ENCODE measurements at regions not wholly inside any gene's neighbourhood (a gene's known extent, or its start where the extent isn't known, plus 50 kb on each side); places are given as distances from the start of the nearest gene placed in this dataset.

- Mint-ChIP-seq H3K27ac (no peak overlapping the region), H3K4me1 (peaks cover 11% of the 10 kb centered on the region), H3K27me3 (ENCODE audit: insufficient read depth) (no peaks in the 10 kb centered on the region), H3K36me3 (ENCODE audit: low read depth) (no peaks in the 10 kb centered on the region), H3K4me3 (no peak overlapping the region), H3K9me3 (no peaks in the 10 kb centered on the region)
- H3K9me3 ChIP-seq (ENCODE audit: control insufficient read depth, low read length): no peaks in the 10 kb centered on the region
- no peak overlapping the region for H3K4me3 ChIP-seq (ENCODE audit: low read length)
- peaks cover 5% of the 10 kb centered on the region for H3K4me1 ChIP-seq (ENCODE audit: control insufficient read depth, insufficient read depth, low read length)
- H3K27me3 ChIP-seq (ENCODE audit: control insufficient read depth, insufficient read depth, low read length, poor library complexity, severe bottlenecking): no peaks in the 10 kb centered on the region
- H3K9ac ChIP-seq (ENCODE audit: extremely low read depth, low read length, poor library complexity, severe bottlenecking): no peak overlapping the region
- no peaks in the 10 kb centered on the region for H3K36me3 ChIP-seq (ENCODE audit: control insufficient read depth, insufficient read depth, low read length)
- WGBS, 2 experiments (ENCODE audit: insufficient coverage in 1 of 2, insufficient read length in 1 of 2): 91 to 97% methylated on average over 1 to 2 of the region's 2 CpGs
- H3K27ac ChIP-seq (ENCODE audit: low read depth, low read length): no peak overlapping the region
- TF ChIP-seq, protein P1, sequence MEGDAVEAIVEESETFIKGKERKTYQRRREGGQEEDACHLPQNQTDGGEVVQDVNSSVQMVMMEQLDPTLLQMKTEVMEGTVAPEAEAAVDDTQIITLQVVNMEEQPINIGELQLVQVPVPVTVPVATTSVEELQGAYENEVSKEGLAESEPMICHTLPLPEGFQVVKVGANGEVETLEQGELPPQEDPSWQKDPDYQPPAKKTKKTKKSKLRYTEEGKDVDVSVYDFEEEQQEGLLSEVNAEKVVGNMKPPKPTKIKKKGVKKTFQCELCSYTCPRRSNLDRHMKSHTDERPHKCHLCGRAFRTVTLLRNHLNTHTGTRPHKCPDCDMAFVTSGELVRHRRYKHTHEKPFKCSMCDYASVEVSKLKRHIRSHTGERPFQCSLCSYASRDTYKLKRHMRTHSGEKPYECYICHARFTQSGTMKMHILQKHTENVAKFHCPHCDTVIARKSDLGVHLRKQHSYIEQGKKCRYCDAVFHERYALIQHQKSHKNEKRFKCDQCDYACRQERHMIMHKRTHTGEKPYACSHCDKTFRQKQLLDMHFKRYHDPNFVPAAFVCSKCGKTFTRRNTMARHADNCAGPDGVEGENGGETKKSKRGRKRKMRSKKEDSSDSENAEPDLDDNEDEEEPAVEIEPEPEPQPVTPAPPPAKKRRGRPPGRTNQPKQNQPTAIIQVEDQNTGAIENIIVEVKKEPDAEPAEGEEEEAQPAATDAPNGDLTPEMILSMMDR (conservative IDR thresholded peaks at IDR 0.05): no peak
- DNase-seq: no peak
Measured at GRCh38 chr6:27805347-27805746, 106.8 kb downstream of the OR2B2 start.

DNA sequence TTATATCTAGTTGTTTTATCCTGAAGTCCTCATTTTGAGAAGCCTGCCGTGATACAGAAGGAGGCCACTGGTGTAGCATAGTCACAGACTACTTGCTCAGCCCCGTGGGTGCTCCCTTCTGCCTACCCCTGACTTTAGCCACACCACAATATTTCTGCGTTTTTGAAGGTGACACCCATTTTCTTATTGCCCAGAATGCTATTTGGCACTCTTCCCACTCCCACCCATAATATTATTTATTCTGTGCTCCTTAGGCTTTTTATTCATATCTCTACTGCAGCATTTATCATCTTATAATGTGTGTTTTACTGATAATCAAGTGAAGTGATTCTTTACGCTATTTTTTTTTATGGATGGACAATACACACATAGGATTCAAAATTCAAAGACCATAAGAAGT lies 107.3 kb downstream of the OR2B2 start:
- no peak overlapping the region for H3K4me3 ChIP-seq (ENCODE audit: low read length)
- TF ChIP-seq, protein P1 (conservative IDR thresholded peaks at IDR 0.05): no peak
- H3K4me1 Mint-ChIP-seq: peaks cover 11% of the 10 kb centered on the region
- no peak overlapping the region for H3K4me3 Mint-ChIP-seq
- H3K9me3 ChIP-seq (ENCODE audit: control insufficient read depth, low read length): no peaks in the 10 kb centered on the region
- H3K36me3 Mint-ChIP-seq (ENCODE audit: low read depth): no peaks in the 10 kb centered on the region
- H3K9ac ChIP-seq (ENCODE audit: extremely low read depth, low read length, poor library complexity, severe bottlenecking): no peak overlapping the region
- WGBS, 2 experiments (ENCODE audit: insufficient coverage in 1 of 2, insufficient read length in 1 of 2): 90% methylated on average over 4 of the region's 4 CpGs; no CpG with 5 or more reads in 1 of the 2 experiments
- H3K9me3 Mint-ChIP-seq: no peaks in the 10 kb centered on the region
- H3K36me3 ChIP-seq (ENCODE audit: control insufficient read depth, insufficient read depth, low read length): no peaks in the 10 kb centered on the region
- DNase-seq: no peak
- H3K27me3 Mint-ChIP-seq (ENCODE audit: insufficient read depth): no peaks in the 10 kb centered on the region
- peaks cover 5% of the 10 kb centered on the region for H3K4me1 ChIP-seq (ENCODE audit: control insufficient read depth, insufficient read depth, low read length)
- H3K27ac Mint-ChIP-seq: no peak overlapping the region
- no peak overlapping the region for H3K27ac ChIP-seq (ENCODE audit: low read depth, low read length)
- H3K27me3 ChIP-seq (ENCODE audit: control insufficient read depth, insufficient read depth, low read length, poor library complexity, severe bottlenecking): no peaks in the 10 kb centered on the region

DNA sequence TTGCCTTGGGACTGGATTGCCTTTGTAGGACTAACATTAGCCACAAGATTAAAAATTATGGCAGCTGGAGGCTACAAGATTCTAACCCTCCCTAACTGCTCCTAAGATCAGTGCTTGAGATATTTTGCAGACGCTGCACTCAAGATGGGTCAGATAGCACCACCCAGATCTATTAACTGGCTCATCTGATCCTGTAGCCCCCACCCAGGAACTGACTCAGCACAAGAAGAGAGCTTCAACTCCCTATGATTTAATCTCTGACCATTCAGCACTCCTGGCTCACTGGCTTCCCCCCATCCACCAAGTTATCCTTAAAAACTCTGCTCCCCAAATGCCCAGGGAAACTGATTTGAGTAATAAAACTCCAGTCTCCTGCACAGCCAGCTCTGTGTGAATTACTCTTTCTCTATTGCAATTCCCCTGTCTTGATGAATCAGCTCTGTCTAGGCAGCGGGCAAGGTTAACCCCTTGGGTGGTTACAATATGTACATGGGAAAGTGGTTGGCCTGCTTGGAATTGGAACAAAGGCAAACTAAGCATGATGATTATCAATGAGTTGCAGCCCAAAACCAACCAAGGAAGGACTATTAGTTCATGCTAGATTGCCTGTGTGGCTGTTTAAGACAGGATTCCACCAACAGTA lies 111.3 kb downstream of the OR2B2 start:
- Histone ChIP-seq H3K9me3 (ENCODE audit: control insufficient read depth, low read length) (no peaks in the 10 kb centered on the region), H3K27me3 (ENCODE audit: control insufficient read depth, insufficient read depth, low read length, poor library complexity, severe bottlenecking) (no peaks in the 10 kb centered on the region), H3K36me3 (ENCODE audit: control insufficient read depth, insufficient read depth, low read length) (no peaks in the 10 kb centered on the region), H3K4me3 (ENCODE audit: low read length) (no peak overlapping the region), H3K27ac (ENCODE audit: low read depth, low read length) (no peak overlapping the region), H3K4me1 (ENCODE audit: control insufficient read depth, insufficient read depth, low read length) (peaks cover 8% of the 10 kb centered on the region), H3K9ac (ENCODE audit: extremely low read depth, low read length, poor library complexity, severe bottlenecking) (no peak overlapping the region)
- no peaks in the 10 kb centered on the region for H3K36me3 Mint-ChIP-seq (ENCODE audit: low read depth)
- H3K27ac Mint-ChIP-seq: no peak overlapping the region
- no peak for DNase-seq
- WGBS, 2 experiments (ENCODE audit: insufficient coverage in 1 of 2, insufficient read length in 1 of 2): 79 to 94% methylated on average over 2 of the region's 2 CpGs
- H3K27me3 Mint-ChIP-seq (ENCODE audit: insufficient read depth): no peaks in the 10 kb centered on the region
- H3K4me1 Mint-ChIP-seq: peaks cover 14% of the 10 kb centered on the region
- TF ChIP-seq, protein P1 (conservative IDR thresholded peaks at IDR 0.05): no peak
- H3K9me3 Mint-ChIP-seq: no peaks in the 10 kb centered on the region
- no peak overlapping the region for H3K4me3 Mint-ChIP-seq

Measured in endodermal cell (in vitro differentiated cells).